IMR-90 (cell line): ENCODE measurements at regions not wholly inside any gene's neighbourhood (a gene's known extent, or its start where the extent isn't known, plus 50 kb on each side); places are given as distances from the start of the nearest gene placed in this dataset.

Source experiments
- ATAC-seq: fragments of 200-7000 bp; cut with Tn5 transposase; 2 replicates; pipeline ENCODE4 v1.9.1; 2020; ENCODE audit warnings: low read depth, mild to moderate bottlenecking, moderate library complexity
- BruUV-seq: library from RNA; stranded (reverse); fragments of 400-500 nt; replicated peaks from 2 replicates; lab custom pipeline; 2021; lab: Mats Ljungman, UMichigan
- CTCF ChIA-PET: fragments of 300-600 bp; formaldehyde crosslinking; extraction: SDS; loops from one replicate; lab custom pipeline; 2021; ENCODE audit warnings: antibody characterized with exemption; lab: Yijun Ruan, JAX
- POLR2A ChIA-PET: fragments of 300-600 bp; sonication (Branson Sonifier 250); formaldehyde crosslinking; loops from one replicate; lab custom pipeline; 2022; ENCODE audit warnings: antibody characterized with exemption; ENCODE audit not compliant: unreplicated experiment; lab: Charles Lee
- DNase-seq: peaks from one replicate; pipeline ENCODE4 v3.0.0; 2013
- H2AFZ ChIP-seq: replicated peaks from 2 replicates; pipeline ENCODE3; 2013; ENCODE audit warnings: low read length, mild to moderate bottlenecking; ENCODE audit not compliant: poor library complexity
- H2AK5ac ChIP-seq: 2 replicates; pipeline ENCODE4 v1.6.1; 2013; ENCODE audit warnings: low read depth, low read length, inconsistent platforms
- H2AK9ac ChIP-seq: replicated peaks from 2 replicates; pipeline ENCODE3; 2013; ENCODE audit warnings: mild to moderate bottlenecking, low read depth, low read length, moderate library complexity; ENCODE audit not compliant: poor library complexity
- H2BK120ac ChIP-seq: 2 replicates; pipeline ENCODE4 v1.6.1; 2013; ENCODE audit warnings: low read depth, low read length, inconsistent platforms
- H2BK15ac ChIP-seq: 3 replicates; pipeline ENCODE4 v1.6.1; 2013; ENCODE audit warnings: low read depth, low read length, inconsistent platforms
- H2BK20ac ChIP-seq: 2 replicates; pipeline ENCODE4 v1.6.1; 2013; ENCODE audit warnings: low read depth, mild to moderate bottlenecking, inconsistent platforms, low read length, moderate library complexity
- H2BK5ac ChIP-seq: 2 replicates; pipeline ENCODE4 v1.6.1; 2013; ENCODE audit warnings: mild to moderate bottlenecking, low read depth, low read length, inconsistent platforms; ENCODE audit not compliant: poor library complexity, severe bottlenecking
- H3K14ac ChIP-seq: replicated peaks from 2 replicates; pipeline ENCODE4 v1.6.1; 2013; ENCODE audit warnings: low read depth, low read length, inconsistent platforms
- H3K18ac ChIP-seq: 2 replicates; pipeline ENCODE4 v1.6.1; 2013; ENCODE audit warnings: low read depth, low read length, control low read depth
- H3K23ac ChIP-seq: 2 replicates; pipeline ENCODE4 v1.6.1; 2013; ENCODE audit warnings: low read depth, low read length, inconsistent platforms
- H3K27ac ChIP-seq: 2 replicates; pipeline ENCODE4 v1.5.1; 2013; ENCODE audit warnings: mild to moderate bottlenecking, control low read depth, low read length; ENCODE audit not compliant: insufficient read depth
- H3K27me3 ChIP-seq: 2 replicates; pipeline ENCODE4 v1.6.1; 2013; ENCODE audit warnings: low read length; ENCODE audit not compliant: control insufficient read depth, insufficient read depth
- H3K36me3 ChIP-seq: 2 replicates; pipeline ENCODE4 v1.6.1; 2013; ENCODE audit warnings: low read length, mixed read lengths; ENCODE audit not compliant: control insufficient read depth, insufficient read depth
- H3K4ac ChIP-seq: 2 replicates; pipeline ENCODE4 v1.6.1; 2013; ENCODE audit warnings: low read depth, low read length, inconsistent platforms
- H3K4me1 ChIP-seq: 2 replicates; pipeline ENCODE4 v1.6.1; 2013; ENCODE audit warnings: low read length, mixed read lengths; ENCODE audit not compliant: control insufficient read depth, insufficient read depth
- H3K4me2 ChIP-seq: 2 replicates; pipeline ENCODE4 v1.6.1; 2013; ENCODE audit warnings: low read depth, mild to moderate bottlenecking, control low read depth, low read length, moderate library complexity
- H3K4me3 ChIP-seq: 2 replicates; pipeline ENCODE4 v1.5.1; 2013; ENCODE audit warnings: low read depth, mild to moderate bottlenecking, control low read depth, low read length, moderate library complexity; ENCODE audit not compliant: insufficient read depth
- H3K56ac ChIP-seq: 2 replicates; pipeline ENCODE4 v1.6.1; 2013; ENCODE audit warnings: low read length, inconsistent platforms; ENCODE audit not compliant: insufficient read depth; ENCODE audit errors: extremely low read depth
- H3K79me1 ChIP-seq, 2 experiments: 2 replicates each; pipeline ENCODE4 v1.6.1; 2013; ENCODE audit warnings: low read length in 2 of 2, inconsistent platforms in 1 of 2, low read depth in 1 of 2
- H3K9ac ChIP-seq: 2 replicates; pipeline ENCODE4 v1.6.1; 2013; ENCODE audit warnings: low read depth, low read length, control low read depth
- H3K9me1 ChIP-seq: 2 replicates; pipeline ENCODE4 v1.6.1; 2013; ENCODE audit warnings: low read length, inconsistent platforms; ENCODE audit not compliant: insufficient read depth
- H3K9me3 ChIP-seq: 2 replicates; pipeline ENCODE4 v1.6.1; 2013; ENCODE audit warnings: low read length; ENCODE audit not compliant: control insufficient read depth, insufficient read depth
- H4K20me1 ChIP-seq: 2 replicates; pipeline ENCODE4 v1.6.1; 2013; ENCODE audit warnings: low read length, inconsistent platforms; ENCODE audit not compliant: insufficient read depth
- H4K5ac ChIP-seq: 2 replicates; pipeline ENCODE4 v1.6.1; 2013; ENCODE audit warnings: mild to moderate bottlenecking, low read depth, low read length, control low read depth
- H4K8ac ChIP-seq, 2 experiments: 2 replicates each; pipeline ENCODE4 v1.6.1; 2013; ENCODE audit warnings: low read depth in 2 of 2, low read length in 2 of 2, control low read depth in 1 of 2, inconsistent platforms in 1 of 2
- H4K91ac ChIP-seq: 2 replicates; pipeline ENCODE4 v1.6.1; 2013; ENCODE audit warnings: low read depth, low read length, inconsistent platforms; ENCODE audit not compliant: insufficient read depth
- BHLHE40 ChIP-seq: fragments of 150-350 bp; IDR thresholded peaks from 2 replicates; pipeline ENCODE4 v1.6.1; 2016; ENCODE audit warnings: mild to moderate bottlenecking, low read depth, low read length
- CEBPB ChIP-seq: IDR thresholded peaks from 2 replicates; pipeline ENCODE4 v1.6.1; 2012; ENCODE audit warnings: low read depth, low read length, improper control_type of control experiment
- CHD1 ChIP-seq: IDR thresholded peaks from 2 replicates; pipeline ENCODE4 v1.6.1; 2012; ENCODE audit warnings: low read depth, low read length, improper control_type of control experiment
- MAFK ChIP-seq: IDR thresholded peaks from 2 replicates; pipeline ENCODE4 v1.6.1; 2012; ENCODE audit warnings: low read depth, low read length, improper control_type of control experiment
- MAZ ChIP-seq: IDR thresholded peaks from 2 replicates; pipeline ENCODE4 v1.6.1; 2012; ENCODE audit warnings: low read depth, mild to moderate bottlenecking, low read length, improper control_type of control experiment, moderate library complexity, borderline replicate concordance
- MXI1 ChIP-seq: IDR thresholded peaks from 2 replicates; pipeline ENCODE4 v1.6.1; 2012; ENCODE audit warnings: low read depth, mild to moderate bottlenecking, low read length, moderate library complexity, borderline replicate concordance
- NFE2L2 ChIP-seq: fragments of 150-350 bp; IDR thresholded peaks from 2 replicates; pipeline ENCODE4 v1.6.1; 2016; ENCODE audit warnings: low read depth, mild to moderate bottlenecking, low read length
- POLR2A ChIP-seq: IDR thresholded peaks from 2 replicates; pipeline ENCODE4 v1.6.1; 2012; ENCODE audit warnings: mild to moderate bottlenecking, low read depth, low read length
- RAD21 ChIP-seq: IDR thresholded peaks from 2 replicates; pipeline ENCODE4 v1.6.1; 2012; ENCODE audit warnings: low read length, improper control_type of control experiment
- RCOR1 ChIP-seq: IDR thresholded peaks from 2 replicates; pipeline ENCODE4 v1.6.1; 2012; ENCODE audit warnings: mild to moderate bottlenecking, low read length, improper control_type of control experiment; ENCODE audit not compliant: insufficient replicate concordance
- RFX5 ChIP-seq: IDR thresholded peaks from 2 replicates; pipeline ENCODE4 v1.8.0; 2012; ENCODE audit warnings: low read depth, mild to moderate bottlenecking, low read length, moderate library complexity
- SMC3 ChIP-seq: fragments of 150-350 bp; IDR thresholded peaks from 2 replicates; pipeline ENCODE4 v1.6.1; 2016; ENCODE audit warnings: low read depth, mild to moderate bottlenecking, antibody characterized with exemption, low read length, moderate library complexity
- WGBS, 2 experiments: methylation state at CpG; one replicate each; pipeline versions ENCODE4 v1.1.5 to v1.1.7; 2013; ENCODE audit warnings: missing lambda C conversion rate in 2 of 2; ENCODE audit not compliant: insufficient read length in 1 of 2; ENCODE audit errors: extremely low coverage in 2 of 2; 5-methylcytosine and 5-hydroxymethylcytosine counted together
- dilution Hi-C: fragments of 300-500 bp; cut with HindIII; formaldehyde crosslinking; loops from one replicate; pipeline ENCODE4 v1.14.3; 2018; ENCODE audit warnings: low sequenced_read_pairs; ENCODE audit not compliant: unreplicated experiment
- in situ Hi-C: fragments of 300-500 bp; cut with MboI; formaldehyde crosslinking; loops from 3 replicates; pipeline ENCODE4 v1.14.3; 2019; ENCODE audit warnings: low sequenced_read_pairs, inconsistent platforms, mixed read lengths
- intact Hi-C: fragments of 100-400 bp; cut with micrococcal nuclease; formaldehyde crosslinking; loops from 2 replicates; pipeline ENCODE4 v1.10.0; 2022
- TF ChIP-seq, protein P1 (sequence below): fragments of 150-350 bp; IDR thresholded peaks from 2 replicates; pipeline ENCODE4 v1.6.1; 2016; ENCODE audit warnings: low read depth, mild to moderate bottlenecking, low read length, moderate library complexity, borderline replicate concordance

DNA sequence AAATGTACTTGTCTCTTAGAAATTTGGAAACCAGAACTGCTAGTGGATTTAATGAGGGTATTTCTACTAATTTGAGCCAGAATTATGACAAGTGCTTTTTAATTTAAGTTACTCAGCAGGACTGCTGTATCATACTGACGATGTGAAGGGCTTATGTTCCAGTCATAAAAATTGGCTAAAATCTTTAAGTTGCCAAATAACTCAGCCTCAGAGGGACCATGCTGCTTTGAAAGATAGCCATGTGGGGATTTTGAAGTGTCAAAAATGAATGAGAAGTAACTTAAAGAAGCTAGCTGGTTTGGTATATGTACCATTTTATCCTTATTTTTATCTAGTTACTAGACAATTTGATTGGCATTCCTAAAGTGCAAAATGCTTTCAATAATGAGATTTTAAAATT lies 545.0 kb downstream of the DIPK2A start:
- TF ChIP-seq POLR2A (no peak), CEBPB (no peak), RFX5 (no peak), RAD21 (no peak), MAFK (no peak), SMC3 (no peak), RCOR1 (no peak), CHD1 (no peak), MAZ (no peak), NFE2L2 (no peak), BHLHE40 (no peak), MXI1 (no peak)
- TF ChIP-seq, protein P1, sequence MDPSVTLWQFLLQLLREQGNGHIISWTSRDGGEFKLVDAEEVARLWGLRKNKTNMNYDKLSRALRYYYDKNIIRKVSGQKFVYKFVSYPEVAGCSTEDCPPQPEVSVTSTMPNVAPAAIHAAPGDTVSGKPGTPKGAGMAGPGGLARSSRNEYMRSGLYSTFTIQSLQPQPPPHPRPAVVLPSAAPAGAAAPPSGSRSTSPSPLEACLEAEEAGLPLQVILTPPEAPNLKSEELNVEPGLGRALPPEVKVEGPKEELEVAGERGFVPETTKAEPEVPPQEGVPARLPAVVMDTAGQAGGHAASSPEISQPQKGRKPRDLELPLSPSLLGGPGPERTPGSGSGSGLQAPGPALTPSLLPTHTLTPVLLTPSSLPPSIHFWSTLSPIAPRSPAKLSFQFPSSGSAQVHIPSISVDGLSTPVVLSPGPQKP = no peak
- Histone ChIP-seq H3K18ac (no peak overlapping the region), H3K23ac (no peak overlapping the region), H3K56ac (no peak overlapping the region; the same call in 1 of the 2 replicates), H3K4me2 (no peak overlapping the region), H2BK5ac (no peak overlapping the region), H4K8ac (no peak overlapping the region), H2BK15ac (no peak overlapping the region), H3K4me3 (no peak overlapping the region), H3K4me1 (no peaks in the 10 kb centered on the region), H3K9ac (no peak overlapping the region), H3K14ac (no peak overlapping the region), H3K79me1 (no peaks in the 10 kb centered on the region), H3K9me1 (no peaks in the 10 kb centered on the region), H2BK120ac (no peak overlapping the region), H2BK20ac (no peak overlapping the region), H3K9me3 (no peaks in the 10 kb centered on the region), H2AK5ac (no peak overlapping the region), H3K27ac (no peak overlapping the region), H3K36me3 (no peaks in the 10 kb centered on the region), H3K27me3 (no peaks in the 10 kb centered on the region), H4K91ac (no peak overlapping the region), H4K20me1 (no peaks in the 10 kb centered on the region), H2AFZ (no peak overlapping the region), H2AK9ac (no peak overlapping the region), H3K4ac (no peak overlapping the region), H4K5ac (no peak overlapping the region)
- DNase-seq = no peak
- ChIA-PET CTCF (no interaction called here), POLR2A (no interaction called here)
- in situ Hi-C loops = no loop called here
- WGBS, 2 experiments = no CpG with 5 or more reads among the region's 1 CpG
- intact Hi-C loops = no loop called here
- no peak for ATAC-seq
- dilution Hi-C loops = no loop called here
- no TSS peak for BruUV-seq
